A673 (cell line): ENCODE measurements at regions not wholly inside any gene's neighbourhood (a gene's known extent, or its start where the extent isn't known, plus 50 kb on each side); places are given as distances from the start of the nearest gene placed in this dataset.

Experiments used
- BruUV-seq: library from RNA; stranded (reverse); fragments of 400-500 nt; replicated peaks from 2 replicates; lab custom pipeline; 2021; lab: Mats Ljungman, UMichigan
- CTCF ChIA-PET: fragments of 300-600 bp; sonication (Branson Sonifier 250); formaldehyde crosslinking; loops from one replicate; lab custom pipeline; 2022; ENCODE audit warnings: antibody characterized with exemption; lab: Charles Lee
- POLR2A ChIA-PET: fragments of 300-600 bp; sonication (Branson Sonifier 250); formaldehyde crosslinking; loops from one replicate; lab custom pipeline; 2022; ENCODE audit warnings: antibody characterized with exemption; ENCODE audit not compliant: low non-redundant PET; lab: Charles Lee
- DNase-seq: peaks from one replicate; pipeline ENCODE4 v3.0.0-alpha.2; 2015; ENCODE audit warnings: low spot score
- H3K27ac ChIP-seq: fragments of 200-600 bp; sonication (generic); 2 replicates; pipeline ENCODE4 v1.5.1; 2016; ENCODE audit warnings: mixed run types, low read depth, mild to moderate bottlenecking, mixed read lengths, antibody characterized with exemption, low read length; ENCODE audit not compliant: poor library complexity, severe bottlenecking
- H3K27me3 ChIP-seq: fragments of 200-600 bp; sonication (generic); replicated peaks from 2 replicates; pipeline ENCODE4 v1.6.1; 2017; ENCODE audit warnings: mixed run types, low read depth, mild to moderate bottlenecking, mixed read lengths, antibody characterized with exemption, low read length; ENCODE audit not compliant: insufficient read depth, poor library complexity
- H3K36me3 ChIP-seq: fragments of 200-600 bp; sonication (generic); 2 replicates; pipeline ENCODE4 v1.6.1; 2016; ENCODE audit warnings: mixed run types, mild to moderate bottlenecking, mixed read lengths, antibody characterized with exemption, low read length; ENCODE audit not compliant: insufficient read depth, poor library complexity, severe bottlenecking
- H3K4me1 ChIP-seq: fragments of 200-600 bp; sonication (generic); 2 replicates; pipeline ENCODE4 v1.6.1; 2017; ENCODE audit warnings: mixed run types, mild to moderate bottlenecking, mixed read lengths, antibody characterized with exemption, low read length; ENCODE audit not compliant: insufficient read depth, poor library complexity, severe bottlenecking
- H3K4me3 ChIP-seq: fragments of 200-600 bp; sonication (generic); 2 replicates; pipeline ENCODE4 v1.5.1; 2016; ENCODE audit warnings: low read depth, mixed run types, mild to moderate bottlenecking, mixed read lengths, low read length; ENCODE audit not compliant: poor library complexity, severe bottlenecking
- H3K9me3 ChIP-seq: fragments of 200-600 bp; sonication (generic); 2 replicates; pipeline ENCODE4 v1.6.1; 2016; ENCODE audit warnings: mixed run types, low read depth, mild to moderate bottlenecking, mixed read lengths, antibody characterized with exemption, low read length; ENCODE audit not compliant: poor library complexity, severe bottlenecking
- EZH2 ChIP-seq: fragments of 200-600 bp; sonication (generic); IDR thresholded peaks from 2 replicates; pipeline ENCODE4 v1.6.1; 2017; ENCODE audit warnings: borderline replicate concordance, low read depth, mild to moderate bottlenecking, mixed read lengths, antibody characterized with exemption, low read length; ENCODE audit not compliant: poor library complexity, severe bottlenecking
- intact Hi-C: fragments of 100-400 bp; cut with micrococcal nuclease; formaldehyde crosslinking; loops from one replicate; pipeline ENCODE4 v1.10.0; 2022; ENCODE audit not compliant: unreplicated experiment
- TF ChIP-seq, protein P1 (sequence below): fragments of 300-800, 200-600 bp; sonication (generic); conservative IDR thresholded peaks from 2 replicates; pipeline ENCODE4 v1.5.1; 2017; ENCODE audit warnings: low read depth, mild to moderate bottlenecking, antibody characterized with exemption, low read length, moderate library complexity, mixed read lengths

DNA sequence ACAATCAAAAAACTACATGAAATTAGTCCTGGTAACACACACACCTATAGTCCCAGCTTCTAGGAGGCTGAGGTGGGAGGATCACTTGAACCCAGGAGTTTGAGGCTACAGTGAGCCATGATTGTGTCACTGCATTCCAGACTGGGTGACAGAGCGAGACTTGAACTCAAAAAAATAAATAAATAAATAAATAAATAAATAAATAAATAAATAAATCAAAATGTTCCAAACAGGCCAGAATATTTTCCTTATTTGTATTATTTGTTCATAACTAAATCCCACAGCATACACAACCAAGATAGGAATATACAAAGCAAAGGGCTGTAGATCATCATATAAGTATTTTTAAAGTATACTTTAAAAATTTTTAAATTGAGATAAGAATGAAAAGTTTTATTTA is 537.2 kb upstream of the CDH8 start:
- H3K4me1 ChIP-seq: no peaks in the 10 kb centered on the region
- H3K27ac ChIP-seq: no peak overlapping the region
- H3K36me3 ChIP-seq: no peaks in the 10 kb centered on the region
- DNase-seq: no peak
- H3K9me3 ChIP-seq: no peaks in the 10 kb centered on the region
- H3K27me3 ChIP-seq: no peaks in the 10 kb centered on the region
- intact Hi-C loops: no loop called here
- no peak overlapping the region for H3K4me3 ChIP-seq
- BruUV-seq: no TSS peak
- ChIA-PET CTCF (no interaction called here), POLR2A (no interaction called here)
- TF ChIP-seq, protein P1, sequence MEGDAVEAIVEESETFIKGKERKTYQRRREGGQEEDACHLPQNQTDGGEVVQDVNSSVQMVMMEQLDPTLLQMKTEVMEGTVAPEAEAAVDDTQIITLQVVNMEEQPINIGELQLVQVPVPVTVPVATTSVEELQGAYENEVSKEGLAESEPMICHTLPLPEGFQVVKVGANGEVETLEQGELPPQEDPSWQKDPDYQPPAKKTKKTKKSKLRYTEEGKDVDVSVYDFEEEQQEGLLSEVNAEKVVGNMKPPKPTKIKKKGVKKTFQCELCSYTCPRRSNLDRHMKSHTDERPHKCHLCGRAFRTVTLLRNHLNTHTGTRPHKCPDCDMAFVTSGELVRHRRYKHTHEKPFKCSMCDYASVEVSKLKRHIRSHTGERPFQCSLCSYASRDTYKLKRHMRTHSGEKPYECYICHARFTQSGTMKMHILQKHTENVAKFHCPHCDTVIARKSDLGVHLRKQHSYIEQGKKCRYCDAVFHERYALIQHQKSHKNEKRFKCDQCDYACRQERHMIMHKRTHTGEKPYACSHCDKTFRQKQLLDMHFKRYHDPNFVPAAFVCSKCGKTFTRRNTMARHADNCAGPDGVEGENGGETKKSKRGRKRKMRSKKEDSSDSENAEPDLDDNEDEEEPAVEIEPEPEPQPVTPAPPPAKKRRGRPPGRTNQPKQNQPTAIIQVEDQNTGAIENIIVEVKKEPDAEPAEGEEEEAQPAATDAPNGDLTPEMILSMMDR: no peak
- no peak for TF ChIP-seq EZH2

DNA sequence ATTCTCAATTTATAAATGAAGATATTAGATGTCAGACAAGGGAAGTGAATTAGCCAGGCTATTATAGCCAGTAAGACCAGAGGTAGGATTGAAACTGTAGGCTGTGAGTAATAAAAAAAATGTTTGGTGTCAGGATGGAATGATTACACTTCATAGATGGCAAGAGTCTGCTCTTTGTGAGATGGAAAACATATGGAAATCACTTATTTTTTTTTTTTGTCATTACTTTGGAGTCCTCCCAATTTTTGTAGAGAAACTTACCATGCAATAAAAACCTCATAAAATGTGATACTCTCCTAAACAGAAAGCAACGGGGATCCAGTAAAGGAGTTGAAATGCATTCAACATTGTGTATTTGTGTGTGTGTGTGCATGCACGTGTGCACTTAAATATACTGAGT is 532.7 kb upstream of the CDH8 start:
- no peak overlapping the region for H3K4me3 ChIP-seq
- BruUV-seq: no TSS peak
- no peak for TF ChIP-seq EZH2
- TF ChIP-seq, protein P1: no peak
- H3K4me1 ChIP-seq: no peaks in the 10 kb centered on the region
- ChIA-PET POLR2A (no interaction called here), CTCF (no interaction called here)
- DNase-seq: no peak
- no peaks in the 10 kb centered on the region for H3K27me3 ChIP-seq
- no peaks in the 10 kb centered on the region for H3K9me3 ChIP-seq
- intact Hi-C loops: no loop called here
- H3K36me3 ChIP-seq: no peaks in the 10 kb centered on the region
- H3K27ac ChIP-seq: no peak overlapping the region

DNA sequence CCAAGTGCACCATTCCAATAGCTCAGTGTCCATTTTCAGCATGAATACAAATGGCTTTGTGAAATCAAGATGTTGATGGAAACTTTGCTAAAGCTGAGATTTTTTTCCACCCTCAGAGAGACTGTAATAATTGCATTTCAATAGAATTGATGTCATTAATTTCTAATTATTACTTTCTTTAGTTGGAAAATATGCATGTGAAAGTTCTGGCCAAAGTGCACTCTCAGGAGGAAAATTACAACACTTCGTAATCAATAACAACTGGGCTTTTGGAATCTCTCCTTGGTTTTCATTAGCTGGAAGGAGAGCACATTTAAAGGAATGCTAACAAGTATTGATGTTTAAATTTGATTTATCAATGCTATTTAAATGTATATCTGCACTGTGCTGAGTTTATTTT is 529.5 kb upstream of the CDH8 start:
- no peak for TF ChIP-seq EZH2
- TF ChIP-seq, protein P1: no peak
- Histone ChIP-seq H3K4me3 (no peak overlapping the region), H3K27ac (no peak overlapping the region), H3K27me3 (no peaks in the 10 kb centered on the region), H3K36me3 (no peaks in the 10 kb centered on the region), H3K4me1 (no peaks in the 10 kb centered on the region), H3K9me3 (no peaks in the 10 kb centered on the region)
- BruUV-seq: no TSS peak
- intact Hi-C loops: no loop called here
- POLR2A ChIA-PET: no interaction called here
- CTCF ChIA-PET: no interaction called here
- no peak for DNase-seq
